HG03025 (cell line): ENCODE measurements at regions not wholly inside any gene's neighbourhood (a gene's known extent, or its start where the extent isn't known, plus 50 kb on each side); places are given as distances from the start of the nearest gene placed in this dataset.

Experiments
- ATAC-seq: cut with Tn5 transposase; IDR thresholded peaks from one replicate; pipeline ENCODE4 v1.9.1; 2021; ENCODE audit warnings: mild to moderate bottlenecking, moderate library complexity; ENCODE audit not compliant: unreplicated experiment, low FRiP score

DNA sequence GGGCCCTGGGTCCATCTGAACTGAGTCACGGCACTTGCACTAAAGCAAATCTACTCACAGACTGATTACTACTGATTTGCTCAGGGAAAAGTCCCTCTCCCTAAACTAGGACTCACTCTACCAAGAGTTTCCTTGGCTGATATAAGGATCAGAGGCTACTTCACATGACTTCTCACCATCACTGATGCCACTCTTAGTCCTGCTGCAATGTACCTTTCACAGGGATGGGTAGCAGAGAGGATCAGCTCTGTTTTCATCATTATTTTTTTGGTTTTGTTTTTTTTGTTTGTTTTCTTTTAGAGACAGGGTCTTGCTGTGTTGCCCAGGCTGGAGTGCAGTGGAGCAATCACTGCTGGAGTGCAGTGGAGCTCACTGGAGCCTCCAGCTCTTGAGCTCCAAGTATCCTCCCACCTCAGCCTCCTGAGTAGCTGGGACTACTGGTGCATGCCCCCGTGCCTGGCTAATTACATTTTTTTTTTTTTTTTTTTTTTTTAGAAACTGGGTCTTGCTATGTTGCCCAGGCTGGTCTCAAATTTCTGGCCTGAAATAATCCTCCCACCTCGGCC is 200.6 kb downstream of the JCAD start:
- no peak for ATAC-seq

DNA sequence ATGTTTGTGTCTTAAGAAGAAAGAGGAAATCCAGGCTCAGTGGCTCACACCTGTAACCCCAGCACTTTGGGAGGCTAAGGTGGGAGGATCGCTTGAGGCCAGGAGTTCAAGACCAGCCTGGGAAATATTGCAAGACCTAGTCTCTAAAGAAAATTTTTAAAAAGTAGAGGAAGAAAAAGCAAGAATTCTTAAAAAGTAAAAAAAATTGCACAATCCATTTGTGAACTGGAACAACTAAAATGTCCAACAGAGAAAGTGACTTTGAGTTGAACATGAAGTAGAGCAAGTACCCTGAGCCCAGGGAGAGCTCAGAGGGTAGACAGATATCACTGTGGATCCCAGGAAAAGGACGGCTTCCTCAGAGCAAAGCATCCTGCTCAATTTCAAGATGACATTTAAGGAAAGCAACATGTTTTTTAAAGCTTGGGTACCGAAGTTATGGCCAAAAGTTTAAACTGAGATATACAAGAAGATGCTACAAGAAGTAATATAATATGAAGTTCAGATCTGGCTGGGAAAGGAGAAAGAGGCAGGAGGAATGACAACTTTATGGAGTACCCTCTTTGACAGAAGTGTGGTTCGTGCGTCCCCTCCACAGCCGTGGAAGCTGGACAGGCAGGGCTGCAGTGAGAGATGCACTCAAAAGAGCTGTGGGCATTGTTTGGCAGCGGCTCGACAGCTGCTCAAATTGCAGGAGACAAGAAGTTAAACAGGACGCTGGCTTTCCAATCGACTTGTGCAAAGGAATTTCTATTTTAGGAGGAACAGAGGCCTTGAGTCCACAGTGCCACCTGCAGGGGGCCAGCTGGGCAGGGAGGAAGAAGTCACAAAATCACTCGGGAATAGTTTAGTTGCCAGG is 201.3 kb downstream of the JCAD start:
- ATAC-seq: no peak

DNA sequence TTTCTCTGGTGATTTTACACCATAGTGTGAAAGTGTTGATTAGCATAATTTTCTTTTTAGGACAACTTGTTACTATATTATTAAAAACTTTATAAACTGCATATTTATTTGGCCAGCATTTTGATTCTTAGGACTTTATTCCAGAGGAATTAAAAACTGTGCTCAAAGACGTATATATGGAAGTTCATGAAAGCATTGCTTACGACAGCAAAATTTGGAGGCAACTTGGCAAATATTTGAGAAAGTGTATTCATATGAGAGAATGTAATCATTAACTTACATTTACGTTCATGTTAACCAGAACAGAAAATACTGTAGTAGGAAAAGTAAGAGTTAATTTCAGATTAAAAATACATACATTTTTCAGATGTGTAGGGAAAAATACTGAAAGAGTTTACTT is 203.1 kb downstream of the JCAD start:
- ATAC-seq: no peak

DNA sequence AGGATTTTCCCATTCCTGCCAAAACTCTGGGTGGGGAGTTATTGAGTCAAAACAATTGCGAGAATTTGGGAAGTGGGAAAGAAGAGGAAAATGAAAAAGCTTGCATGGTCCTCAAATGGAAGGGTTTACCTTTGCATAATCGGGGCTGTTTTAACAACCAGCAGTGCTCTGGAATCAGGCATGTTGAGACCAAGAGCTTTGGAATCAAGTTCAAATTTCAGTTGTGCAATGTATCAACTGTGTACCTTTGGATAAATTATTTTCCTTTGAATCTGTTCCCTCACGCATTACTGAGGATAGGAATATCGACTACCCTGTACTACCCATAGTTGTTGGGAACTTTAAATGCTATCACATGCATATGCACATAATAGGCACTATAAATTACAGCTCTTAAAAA is 205.5 kb downstream of the JCAD start:
- ATAC-seq: no peak

- ATAC-seq: no peak
Observed at GRCh38 chr10:29851241-29851640, 208.1 kb downstream of the JCAD start.

- no peak for ATAC-seq
Observed at GRCh38 chr10:29850371-29850770, 209.0 kb downstream of the JCAD start.

DNA sequence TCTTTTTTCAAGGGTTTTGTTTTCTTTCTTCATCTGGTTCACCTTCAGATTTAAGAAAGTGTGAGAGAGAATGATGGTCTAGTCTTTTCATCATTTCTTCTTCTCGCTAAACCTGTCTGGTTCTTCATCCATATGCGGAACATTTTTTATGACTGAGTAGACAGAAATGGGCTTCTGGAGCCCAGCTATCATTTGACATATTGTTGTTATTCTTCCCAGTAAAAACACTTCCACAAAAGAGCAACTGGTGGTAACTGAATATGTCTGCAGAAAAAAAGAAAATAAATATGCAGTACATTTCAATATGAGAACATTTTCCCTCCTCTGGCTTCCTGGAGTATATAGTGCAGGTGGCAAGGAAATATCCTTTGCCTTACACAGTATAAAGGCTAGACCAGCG is 209.5 kb downstream of the JCAD start:
- no peak for ATAC-seq

DNA sequence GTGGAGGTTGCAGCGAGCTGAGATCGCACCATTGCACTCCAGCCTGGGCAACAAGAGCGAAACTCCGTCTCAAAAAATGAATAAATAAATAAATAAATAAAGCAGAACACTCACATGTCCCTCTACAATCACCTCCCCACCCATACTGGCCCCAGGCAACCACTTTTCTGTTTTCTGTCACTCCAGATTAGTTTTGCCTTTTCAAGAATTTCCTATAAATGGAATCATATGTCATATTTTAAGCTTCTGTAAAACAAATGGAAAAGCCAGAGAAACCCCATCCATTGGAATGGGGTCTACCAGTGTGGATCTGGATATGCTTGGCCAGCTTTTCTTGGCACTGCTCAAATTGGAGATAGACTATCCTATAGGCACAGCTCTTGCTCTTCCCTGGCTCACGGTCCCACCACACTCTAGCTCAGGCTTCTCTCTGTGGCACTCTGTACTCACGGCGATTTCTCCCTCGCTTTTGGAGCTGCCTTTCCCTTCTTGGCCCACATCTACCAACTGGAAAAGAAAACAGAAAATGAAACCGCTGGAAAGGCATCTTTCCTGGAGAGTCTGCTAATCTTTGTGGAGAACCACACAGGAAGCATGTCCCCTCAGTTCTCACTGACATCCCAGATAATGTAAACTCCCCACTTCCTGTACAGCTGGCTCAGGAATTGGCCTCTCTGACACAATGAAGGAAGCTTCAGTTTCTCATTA is 210.1 kb downstream of the JCAD start:
- no peak for ATAC-seq

DNA sequence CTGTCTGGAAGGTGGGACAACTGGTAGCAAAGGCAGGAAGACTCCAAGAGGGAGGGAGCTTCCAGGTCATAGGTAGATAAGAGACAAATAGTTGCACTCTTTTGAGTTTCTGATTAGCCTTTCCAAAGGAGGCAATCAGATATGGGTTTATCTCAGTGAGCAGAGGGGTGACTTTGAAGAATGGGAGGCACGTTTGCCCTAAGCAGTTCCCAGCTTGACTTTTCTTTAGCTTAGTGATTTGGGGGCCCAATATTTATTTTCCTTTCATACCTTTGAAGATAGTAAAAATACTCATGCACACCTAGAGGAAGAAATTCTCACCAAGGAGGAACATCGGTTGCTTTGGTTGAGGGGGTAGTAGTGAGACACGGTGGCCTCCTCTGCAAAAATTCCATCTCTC is 212.1 kb upstream of the SVIL start:
- ATAC-seq: no peak

- ATAC-seq: no peak
Observed at GRCh38 chr10:29845166-29845565, 210.4 kb upstream of the SVIL start.

- no peak for ATAC-seq
Observed at GRCh38 chr10:29843143-29843542, 208.4 kb upstream of the SVIL start.

DNA sequence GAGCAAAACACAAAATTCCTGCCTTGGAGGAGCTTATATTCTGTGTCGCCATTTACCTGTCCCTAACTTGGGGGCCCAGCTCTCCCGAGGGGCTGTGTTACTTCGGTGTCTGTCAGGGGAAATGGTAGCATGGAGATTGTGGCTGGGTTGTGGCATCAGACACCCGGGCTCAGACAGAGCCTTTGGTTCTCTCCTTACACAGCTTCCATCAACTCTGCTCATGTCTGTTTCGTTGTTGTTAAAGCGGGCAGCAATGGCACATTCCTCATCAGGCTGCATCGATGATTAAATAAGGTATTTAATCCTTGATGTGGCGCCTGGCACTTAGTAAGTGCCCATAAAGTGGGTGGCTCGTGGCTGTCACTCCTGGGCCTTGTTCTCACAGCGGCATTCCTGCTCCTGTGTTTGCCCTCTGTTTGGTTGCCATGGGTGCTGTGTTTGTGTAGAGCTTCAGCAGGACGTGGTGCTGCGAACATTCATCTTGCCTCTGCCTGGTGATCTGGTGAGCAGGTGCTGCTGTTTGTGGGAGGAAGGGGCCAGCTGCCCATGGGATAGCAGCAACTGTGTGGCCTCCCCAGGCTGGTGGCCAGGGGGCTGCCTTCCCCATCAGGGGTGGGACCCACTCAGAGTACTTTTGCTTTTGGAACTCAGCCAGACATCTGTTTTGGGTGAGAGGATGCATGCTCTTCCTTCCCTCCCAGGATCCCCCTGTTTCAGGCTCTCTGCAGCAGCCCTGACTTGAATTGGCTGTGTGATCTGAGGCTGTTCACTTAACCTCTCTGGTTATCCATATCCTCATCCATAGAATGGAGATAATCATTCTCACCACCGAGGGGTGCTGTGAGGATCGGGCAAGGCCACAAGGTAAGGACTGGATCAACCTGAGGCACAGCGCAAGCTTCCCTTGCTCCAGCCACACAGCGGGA is 207.2 kb upstream of the SVIL start:
- ATAC-seq: no peak

DNA sequence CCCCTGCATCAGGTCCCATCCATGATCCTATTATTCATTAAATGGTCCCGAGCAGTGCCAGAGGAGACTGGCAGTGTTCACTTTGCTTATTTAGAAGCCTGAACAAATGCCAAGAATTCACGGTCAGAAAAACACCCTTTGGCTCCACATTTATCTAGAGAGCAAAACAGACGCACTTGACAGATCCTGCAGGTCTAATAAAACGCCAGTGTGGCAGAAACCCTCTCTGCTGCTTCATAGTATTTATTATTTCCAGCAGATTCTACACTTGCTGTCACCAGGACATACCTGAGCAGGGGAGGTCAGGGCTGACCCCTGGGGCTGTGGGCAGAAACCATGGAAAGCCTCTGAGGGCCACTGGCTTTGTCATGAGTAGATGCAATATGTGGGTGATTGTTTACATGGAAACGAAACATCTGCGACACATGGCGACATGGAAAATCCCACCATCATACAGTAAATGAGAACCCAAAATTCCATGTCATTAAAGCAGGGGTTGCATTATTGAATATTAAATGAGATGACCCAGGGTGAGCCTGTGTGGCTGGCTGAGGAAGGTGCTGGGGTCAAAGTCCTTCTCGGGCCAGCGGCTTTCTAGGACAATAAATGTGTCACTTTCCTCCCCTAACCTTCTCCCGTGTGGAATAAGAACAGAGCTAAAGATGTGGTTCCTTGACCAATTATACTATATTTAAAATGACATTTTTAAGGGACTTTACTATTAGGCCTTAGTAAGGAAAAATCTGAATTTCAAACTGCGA is 205.9 kb upstream of the SVIL start:
- no peak for ATAC-seq

DNA sequence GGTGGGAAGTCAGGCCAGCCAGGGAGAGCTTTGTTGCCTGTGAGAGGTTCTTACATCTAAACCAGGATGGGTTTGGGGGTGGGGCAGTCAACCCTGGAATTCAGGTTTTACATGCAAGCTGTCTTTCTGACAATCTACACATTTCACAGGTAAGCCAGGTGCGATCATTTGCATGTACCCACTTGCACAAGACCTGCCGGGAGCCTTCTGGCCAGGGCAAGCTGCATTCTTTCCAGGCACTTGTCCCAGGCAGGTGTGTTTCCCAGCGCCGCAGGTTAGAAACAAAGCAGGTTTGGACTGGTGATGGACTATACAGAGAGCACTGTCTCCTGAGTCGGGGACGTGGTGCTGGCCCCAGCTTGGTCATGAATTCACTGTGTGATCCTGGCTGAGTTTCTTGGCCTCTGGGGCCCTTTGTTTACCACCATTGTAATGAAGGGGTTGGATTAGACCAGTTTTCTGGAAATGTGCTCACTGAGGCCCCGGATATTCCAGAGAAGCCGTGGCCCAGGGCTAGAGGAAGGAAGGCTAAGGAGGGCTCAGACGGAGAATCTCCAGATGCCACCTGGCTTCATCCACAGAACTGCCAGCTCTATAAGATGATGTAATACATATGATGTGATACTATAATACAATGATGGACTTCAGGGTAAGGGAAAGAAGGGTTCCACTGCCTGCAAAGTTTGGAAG is 205.2 kb upstream of the SVIL start:
- no peak for ATAC-seq

- no peak for ATAC-seq
Observed at GRCh38 chr10:29838539-29838938, 203.8 kb upstream of the SVIL start.

- ATAC-seq: no peak
Observed at GRCh38 chr10:29837586-29837985, 202.8 kb upstream of the SVIL start.

- no peak for ATAC-seq
Observed at GRCh38 chr10:29836396-29836795, 201.6 kb upstream of the SVIL start.

GRCh38 chr10:29835055-29835454 is 200.3 kb upstream of the SVIL start:
- ATAC-seq: no peak
